GM19324 (cell line): ENCODE measurements at regions not wholly inside any gene's neighbourhood (a gene's known extent, or its start where the extent isn't known, plus 50 kb on each side); places are given as distances from the start of the nearest gene placed in this dataset.

ENCODE experiments used
- ATAC-seq: cut with Tn5 transposase; IDR thresholded peaks from one replicate; pipeline ENCODE4 v1.9.1; 2021; ENCODE audit warnings: mild to moderate bottlenecking, moderate library complexity; ENCODE audit not compliant: unreplicated experiment, low FRiP score

DNA sequence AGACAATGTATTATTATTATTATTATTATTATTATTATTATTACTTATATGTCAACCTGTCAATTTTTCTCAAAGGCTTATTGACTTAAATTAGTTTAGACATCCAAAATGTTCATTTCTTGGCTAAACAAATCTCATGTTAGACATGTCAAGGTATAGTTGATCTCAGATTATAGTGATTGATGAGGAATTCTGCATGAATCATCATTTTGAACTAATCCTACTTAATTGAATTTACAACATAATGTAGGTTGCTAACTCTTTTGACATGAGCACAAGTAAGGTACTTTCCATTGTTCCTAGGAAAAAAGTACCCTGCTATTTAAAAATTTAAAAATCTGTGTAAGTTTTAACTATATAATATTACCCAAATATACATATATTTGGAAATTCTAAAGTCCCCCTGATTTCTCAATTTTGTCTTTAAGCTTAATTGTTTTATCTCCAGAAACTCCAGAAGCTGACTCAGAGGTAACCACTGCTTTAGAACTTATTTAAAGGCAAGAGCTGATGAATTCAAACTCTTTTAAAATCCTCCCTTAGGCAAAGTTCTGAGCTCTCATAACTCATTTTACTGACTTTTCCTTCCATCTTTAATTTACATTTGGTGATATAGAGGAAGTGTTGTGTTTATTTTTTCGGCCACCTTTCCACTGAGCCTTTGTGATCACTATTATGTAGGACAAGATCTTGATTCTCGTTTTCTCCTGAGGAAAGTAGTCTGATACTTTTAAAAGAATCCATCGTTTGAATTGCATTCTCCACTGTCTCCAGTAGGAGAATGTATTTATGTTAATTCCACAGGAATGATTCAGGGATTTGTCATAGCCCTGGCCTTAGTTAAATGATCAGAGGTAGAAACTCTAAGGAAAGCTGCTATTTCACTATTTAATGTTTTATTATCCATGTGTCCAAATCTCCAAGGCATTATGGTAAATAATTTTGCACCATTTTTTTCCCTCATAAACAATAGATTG, 1304.5 kb downstream of the AACS start:
- ATAC-seq = no peak

DNA sequence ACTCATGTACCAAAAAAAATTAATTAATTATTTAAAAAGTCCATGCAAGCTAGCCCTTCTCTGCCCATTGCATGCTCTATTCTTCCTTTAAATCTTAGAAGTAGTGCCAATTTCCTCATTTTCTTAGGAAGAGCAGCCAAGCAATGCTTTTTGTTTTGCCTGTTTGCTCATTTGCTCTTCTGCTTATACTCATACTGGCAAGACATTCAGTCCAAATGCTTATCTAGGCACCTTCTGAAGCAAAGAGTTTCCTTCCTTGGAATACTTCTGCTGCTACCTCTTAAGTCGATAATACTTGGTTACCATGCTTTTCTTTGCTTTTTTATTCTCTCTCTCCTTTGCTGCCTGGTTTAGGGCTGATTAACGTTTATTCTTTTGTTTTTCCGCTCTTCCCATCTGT, 1318.3 kb downstream of the AACS start:
- ATAC-seq = no peak

DNA sequence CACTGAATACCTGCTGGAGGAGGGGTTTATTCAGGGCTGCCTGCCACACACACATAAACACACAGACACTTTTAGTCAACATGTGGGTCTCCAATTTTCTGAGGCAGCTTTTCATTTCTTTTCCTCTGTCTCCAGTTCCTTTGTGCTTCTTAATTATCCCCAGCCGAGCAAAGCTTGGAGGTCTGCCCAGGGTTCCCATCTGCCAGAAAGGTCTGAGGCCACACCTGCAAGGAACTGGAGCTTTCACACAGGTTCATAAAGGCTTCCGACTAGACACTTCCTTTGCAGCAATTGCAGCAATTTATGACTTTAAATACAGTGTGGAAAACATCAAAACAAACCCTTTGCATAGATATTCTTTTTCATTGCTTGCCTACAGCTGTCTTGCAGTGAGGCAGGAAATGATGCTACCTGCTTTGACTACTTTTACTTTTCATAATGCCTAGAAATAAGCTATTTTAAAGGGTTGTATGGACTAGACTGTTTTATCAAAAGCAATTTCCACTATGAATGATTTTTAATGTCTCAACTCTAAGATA, 1318.9 kb downstream of the AACS start:
- ATAC-seq = no peak

DNA sequence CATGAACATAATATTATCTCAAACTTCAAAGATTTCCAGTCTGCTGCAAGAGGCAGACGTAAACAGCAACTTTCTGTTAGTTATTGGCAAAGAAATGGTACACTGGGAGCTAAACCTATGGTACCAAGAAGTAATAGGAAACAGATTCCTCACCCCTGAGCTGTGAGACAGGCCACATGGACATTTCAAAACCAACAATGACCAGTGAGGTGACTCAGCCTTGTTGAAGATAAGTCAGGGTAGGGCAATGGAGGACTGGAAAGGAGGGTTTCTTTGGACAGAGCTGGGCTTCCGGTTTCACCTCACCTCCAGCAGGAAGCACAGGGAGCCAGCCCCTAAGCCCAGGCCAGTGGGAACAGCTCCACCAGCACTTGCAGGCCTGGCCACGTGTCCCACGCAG, 1320.5 kb downstream of the AACS start:
- ATAC-seq = no peak

DNA sequence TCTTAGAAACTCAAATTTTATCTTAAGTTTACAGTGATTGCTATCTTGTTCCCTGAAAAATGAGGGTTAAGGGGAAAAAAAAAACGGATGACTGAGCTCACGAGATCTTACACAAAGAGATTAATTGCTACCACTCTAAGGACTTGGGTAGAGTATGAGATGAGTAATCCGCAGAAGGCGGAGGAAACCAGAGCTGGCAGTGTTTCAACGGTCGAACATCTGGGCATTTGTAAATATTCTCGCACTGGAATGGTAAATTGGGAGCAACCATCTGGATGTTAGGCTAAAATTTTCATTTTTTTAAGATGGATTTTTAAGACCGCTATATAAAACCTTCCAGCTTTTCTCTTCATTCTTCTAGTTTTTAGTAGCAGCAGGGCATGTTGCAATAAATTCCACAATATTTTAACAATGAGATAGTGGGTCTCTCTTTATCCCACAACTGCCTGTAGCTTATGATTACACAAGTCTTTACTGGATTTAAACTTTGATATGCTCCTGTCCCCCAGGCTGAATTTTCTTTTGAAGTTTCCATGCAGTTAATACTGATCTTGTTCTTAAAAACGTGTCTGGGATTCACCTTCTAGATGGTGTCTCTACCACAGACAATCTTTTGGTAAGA, 1324.1 kb downstream of the AACS start:
- ATAC-seq = no peak

DNA sequence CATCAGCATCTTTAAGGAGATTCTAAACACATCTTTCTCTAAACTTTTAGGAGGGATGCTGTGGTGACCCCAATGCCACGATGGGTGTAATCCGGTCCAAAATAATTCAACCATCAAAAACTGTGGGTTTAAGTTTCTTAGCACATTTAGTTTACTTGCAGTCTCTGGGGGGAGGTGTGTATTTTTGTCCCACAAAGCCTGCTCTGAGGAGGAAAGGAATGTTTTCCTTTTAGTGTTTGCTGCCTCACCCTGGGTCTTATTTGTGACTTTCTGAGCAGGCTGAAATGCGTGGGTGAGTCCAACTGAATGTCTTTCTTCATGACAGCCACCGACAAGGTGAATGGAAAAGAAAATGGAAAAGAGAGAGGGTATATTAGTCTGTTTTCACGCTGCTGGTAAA, 1324.7 kb downstream of the AACS start:
- ATAC-seq = no peak

DNA sequence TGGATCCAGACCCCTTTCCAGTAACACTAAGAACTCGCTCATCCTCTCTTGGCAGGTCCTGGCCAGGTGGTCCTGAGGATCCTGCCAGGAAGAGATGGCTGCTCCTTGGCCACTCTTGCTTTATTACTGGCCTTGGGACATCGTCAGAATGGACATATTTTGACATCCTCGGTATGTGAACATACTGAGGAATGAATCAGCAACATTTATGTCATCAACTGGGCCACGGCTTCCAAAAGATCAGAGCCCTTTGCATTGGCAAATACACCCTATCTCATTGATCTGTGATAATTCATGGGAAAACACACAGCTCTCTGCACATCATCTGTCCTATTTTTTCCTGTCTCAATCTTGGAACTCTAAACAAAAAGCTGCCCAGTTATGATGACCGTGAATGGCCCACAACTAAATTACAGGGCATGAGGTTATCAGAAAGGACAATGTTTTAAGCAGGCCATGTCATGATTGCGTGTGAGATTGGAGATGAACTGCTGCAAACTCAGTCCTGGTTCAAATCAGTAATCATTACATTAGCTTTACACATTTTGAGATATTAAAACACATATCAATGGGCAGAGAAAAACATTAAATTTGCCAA, 1325.8 kb downstream of the AACS start:
- ATAC-seq = no peak

DNA sequence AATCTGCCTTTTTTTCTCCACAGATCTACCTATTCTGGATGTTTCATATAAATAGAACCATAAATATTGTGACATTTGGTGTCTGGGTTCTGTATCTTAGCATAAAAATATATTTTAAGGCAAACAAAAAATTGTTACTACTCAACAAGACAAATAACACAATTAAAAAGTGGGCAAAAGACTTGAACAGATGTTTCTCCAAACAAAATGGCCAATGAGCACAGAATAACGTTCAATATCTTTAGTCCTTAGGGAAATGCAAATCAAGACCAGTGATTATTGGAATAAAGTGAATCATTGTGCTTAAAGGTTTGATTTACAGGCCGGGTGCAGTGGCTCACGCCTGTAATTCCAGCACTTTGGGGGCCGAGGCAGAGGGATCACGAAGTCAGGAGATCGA, 1331.3 kb downstream of the AACS start:
- no peak for ATAC-seq

DNA sequence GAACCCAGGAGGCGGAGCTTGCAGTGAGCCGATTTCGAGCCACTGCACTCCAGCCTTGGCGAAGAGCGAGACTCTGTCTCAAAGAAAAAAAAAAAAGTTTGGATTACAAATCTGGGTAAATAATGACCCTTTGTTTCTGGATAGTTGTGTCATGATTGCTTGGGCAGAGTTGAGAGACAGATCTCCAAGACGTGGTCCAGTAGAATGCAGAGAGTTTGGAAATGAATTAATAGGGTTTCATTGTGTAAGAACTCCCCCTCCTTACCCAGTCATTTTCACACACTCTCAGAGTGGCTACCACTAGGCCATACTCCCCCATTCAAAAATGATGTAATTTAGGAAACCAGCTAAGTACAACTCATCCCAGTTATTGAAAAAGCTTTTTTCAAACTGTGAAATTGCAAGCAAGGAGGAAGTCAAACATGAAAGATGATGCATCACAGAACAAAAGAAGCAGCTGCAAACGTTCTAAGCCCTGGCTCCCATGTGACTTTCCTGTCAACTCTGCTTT, 1331.9 kb downstream of the AACS start:
- ATAC-seq = no peak

DNA sequence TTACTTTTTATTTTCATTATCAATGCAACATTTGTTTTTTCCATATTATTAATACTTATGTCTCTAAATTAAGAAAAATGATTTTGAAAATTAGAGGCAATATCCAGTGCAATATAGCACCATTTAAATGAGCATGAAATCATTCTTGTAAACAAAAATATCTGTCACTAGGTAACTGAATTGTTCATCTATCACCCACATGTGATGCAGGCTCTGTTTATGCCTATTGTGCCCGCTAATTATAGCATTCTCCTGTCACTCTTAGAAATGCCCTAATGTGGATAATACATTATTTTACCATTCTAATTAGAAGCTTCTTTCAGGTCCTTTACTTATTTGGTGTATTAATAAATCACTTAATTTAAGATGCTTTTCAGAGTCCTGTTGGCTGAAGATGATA, 1332.4 kb downstream of the AACS start:
- ATAC-seq = no peak

DNA sequence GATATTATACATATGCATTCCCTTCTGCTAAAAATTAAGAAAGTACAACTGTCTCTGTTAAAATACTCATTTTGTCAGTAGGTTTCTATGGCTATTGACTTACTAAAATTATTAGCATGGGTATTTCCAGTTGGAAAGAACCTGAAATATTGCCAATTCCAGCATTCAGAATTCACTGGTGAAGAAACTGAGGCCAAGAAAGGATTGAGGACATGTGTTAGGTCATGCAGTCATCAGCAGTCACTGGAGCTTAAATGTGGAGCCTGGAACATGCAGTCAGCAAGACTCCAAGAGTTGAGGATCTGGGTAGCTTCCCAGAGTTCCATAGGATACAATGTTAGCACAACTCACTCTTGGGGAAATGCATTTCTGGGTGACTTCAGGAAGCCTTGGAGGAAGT, 1335.6 kb downstream of the AACS start:
- ATAC-seq = no peak

DNA sequence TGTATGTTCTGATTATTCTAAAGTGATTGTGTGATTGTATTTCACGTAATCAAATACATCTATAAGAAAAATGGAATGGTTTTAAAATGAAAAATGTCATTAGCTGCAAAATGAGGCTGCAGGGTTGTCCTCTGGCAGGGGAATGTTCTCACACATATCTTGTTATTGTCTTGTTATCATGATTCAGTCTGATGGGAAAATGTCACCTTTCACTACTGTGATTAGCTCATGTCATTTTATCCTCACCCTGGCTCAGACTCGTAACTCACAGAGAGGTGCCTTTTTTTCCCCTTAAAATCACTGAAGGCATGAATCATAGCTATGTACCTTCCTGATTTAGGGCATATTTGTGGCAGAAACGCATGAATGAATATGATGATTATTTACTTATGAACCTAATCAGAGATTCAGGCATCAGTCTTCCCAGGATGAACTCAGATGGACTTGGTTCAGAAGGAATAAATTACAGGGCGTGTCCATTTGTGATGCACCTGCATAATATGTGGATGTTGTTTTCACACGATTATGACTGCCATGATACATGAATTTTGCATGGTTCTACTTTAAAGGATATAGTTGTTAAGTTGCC, 1339.2 kb downstream of the AACS start:
- ATAC-seq = no peak

DNA sequence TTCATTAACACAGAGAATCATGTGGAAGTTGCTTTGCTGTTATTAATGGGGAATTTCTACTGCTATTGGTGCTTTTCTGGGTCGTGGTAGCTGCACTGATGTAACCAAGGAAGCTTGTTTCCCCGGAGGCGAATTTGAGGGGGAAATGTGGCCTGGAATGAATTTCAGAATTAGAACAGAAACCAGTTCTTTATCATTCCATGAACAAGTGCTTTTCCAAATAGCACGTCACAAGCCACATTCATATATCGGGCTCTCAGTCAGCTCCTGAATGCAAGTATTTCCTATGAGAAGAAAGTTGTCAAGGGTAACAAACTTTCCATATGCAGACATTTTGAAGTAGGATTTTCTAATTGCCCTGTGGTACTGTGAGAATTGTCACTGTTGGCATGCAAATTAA, 1353.2 kb downstream of the AACS start:
- ATAC-seq = no peak

DNA sequence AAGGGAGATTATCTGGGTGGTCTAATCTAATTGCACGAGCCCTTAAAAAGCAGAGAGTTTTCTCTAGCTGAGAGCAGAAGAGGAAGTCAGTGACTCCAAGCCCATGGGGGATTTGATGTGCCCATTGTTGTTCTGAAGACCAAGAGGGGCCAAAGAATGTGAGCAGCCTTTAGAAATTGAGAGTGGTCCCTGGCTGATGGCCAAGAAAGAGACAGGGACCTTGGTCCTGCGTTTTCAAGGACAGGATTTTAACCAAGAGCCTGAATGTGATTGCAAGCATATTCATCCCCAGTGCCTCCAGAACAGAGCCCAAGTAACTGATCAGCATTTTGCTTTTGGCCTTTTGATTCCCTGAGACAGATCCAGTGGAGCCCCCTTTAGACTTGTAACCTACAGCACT, 1353.9 kb downstream of the AACS start:
- ATAC-seq = no peak

DNA sequence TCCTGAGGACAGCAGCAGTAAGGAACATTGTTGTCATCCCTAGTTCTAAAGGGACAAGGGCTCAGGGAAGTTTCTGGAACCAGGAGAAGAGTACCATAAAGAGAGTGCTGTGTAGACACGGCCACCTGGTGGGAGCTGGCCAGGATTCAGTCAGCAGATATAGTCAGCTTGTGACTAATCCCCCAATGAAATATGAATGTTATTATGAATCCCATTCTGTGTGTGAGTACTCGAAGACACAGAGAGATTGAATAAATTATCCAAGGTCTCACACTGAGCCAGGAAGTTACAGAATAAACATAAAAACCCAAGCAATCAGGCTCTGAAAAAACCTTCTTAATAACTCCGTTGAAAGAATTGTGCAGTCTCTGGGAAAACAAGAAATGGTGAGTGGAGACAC, 1359.5 kb downstream of the AACS start:
- no peak for ATAC-seq

DNA sequence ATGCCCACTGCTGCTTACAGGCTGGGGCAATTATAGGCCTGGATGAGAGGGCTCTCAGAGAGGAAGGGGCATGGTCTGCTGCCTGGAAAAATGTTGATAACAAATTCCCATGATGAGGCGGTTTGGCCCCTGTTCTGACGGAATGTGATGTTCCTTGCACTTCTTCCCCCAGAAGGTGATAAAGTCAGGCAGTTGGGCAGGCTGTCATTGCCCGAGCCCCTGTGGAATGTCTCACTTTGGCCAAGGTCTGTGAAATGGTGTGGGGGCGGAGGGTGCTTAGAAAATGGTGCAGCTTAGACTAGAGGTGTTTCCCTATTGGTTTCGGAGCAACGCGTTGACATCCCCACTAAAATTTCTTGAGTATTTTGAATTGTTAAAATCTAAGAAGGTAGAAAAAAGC, 1360.0 kb downstream of the AACS start:
- no peak for ATAC-seq

DNA sequence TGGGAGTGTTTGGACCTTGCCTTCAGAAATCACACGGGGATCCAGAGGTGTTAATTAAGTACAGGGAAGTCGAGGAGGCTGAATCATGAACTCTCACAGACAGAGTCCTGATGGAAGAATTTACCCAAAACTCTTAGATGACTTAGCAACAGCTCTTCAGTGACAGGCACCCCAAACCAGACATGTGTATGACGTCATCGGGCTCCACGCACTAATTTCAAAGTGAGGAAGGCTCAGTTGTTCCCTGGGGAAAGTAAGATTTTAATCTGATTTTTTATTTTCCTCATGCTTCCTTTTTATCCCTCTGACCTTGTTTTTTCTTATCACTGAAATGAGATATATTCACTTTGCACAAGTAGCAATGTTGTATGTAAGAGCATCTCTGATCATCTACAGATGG, 1363.5 kb downstream of the AACS start:
- no peak for ATAC-seq

DNA sequence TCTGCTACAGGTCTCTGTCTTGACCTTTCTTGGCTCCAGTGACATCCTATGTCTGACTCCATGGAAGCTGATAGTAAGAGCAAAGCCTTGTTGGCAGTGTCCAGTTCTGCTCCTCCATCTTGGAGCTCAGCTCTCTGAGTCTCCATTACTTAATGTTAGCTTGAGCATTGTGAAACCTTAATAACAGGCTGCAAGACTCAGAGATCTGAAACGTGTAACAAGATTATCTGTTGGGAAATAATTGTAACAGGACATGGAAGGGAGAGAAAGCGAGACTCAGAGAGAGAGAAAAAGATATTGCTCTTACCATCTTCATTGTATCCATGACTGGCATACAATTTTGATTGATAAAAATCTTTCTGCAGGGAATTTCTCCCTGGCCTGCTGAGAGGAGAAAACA, 1365.7 kb downstream of the AACS start:
- no peak for ATAC-seq

DNA sequence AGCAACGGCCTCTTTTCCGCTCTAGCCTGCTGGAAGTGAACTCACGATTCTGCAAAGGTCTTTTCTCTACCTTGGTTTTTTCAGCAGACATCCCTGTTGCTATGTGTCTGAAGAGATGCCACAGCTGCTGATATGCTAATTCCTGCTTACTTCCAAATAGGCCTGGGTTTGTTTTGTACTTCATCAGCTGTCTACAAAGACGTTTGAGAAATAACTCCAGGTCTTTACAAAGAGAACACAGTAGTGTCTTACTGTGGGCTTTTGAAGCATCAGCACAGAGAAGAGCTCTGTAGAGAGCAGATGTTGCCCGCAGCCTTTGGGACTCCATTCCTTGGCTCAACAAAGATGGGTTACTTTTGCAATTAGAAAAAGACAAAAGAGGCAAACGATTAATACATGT, 1366.5 kb downstream of the AACS start:
- ATAC-seq = no peak

DNA sequence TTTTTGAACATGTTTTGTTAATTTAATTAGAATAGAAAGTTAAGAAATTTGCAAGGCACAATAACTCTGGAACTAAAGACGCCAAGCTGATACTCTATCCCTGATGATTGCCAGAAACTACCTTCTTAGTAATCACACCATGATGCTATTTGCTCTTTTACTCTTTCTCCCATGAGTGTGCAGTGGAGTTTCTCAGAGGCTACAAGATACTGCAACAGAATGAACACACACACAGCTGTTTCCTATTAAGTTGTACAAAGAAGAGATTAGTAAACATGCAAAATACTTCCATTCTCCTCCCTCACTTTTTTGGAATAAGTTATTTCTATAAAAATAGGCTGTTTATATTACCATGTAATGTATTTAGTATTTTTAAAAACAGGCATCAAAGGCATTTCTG, 1367.5 kb downstream of the AACS start:
- ATAC-seq = no peak
